K562 (cell line): ENCODE measurements at regions not wholly inside any gene's neighbourhood (a gene's known extent, or its start where the extent isn't known, plus 50 kb on each side); places are given as distances from the start of the nearest gene placed in this dataset.

ENCODE experiments used
- ARID2 ChIP-seq: fragments of 450-650 bp; IDR thresholded peaks from 2 replicates; pipeline ENCODE4 v1.6.1; 2017; ENCODE audit warnings: antibody characterized with exemption, mild to moderate bottlenecking
- CC2D1A ChIP-seq: fragments of 450-650 bp; IDR thresholded peaks from 2 replicates; pipeline ENCODE4 v1.6.1; 2017; ENCODE audit warnings: mild to moderate bottlenecking
- GTF2F1 ChIP-seq: IDR thresholded peaks from 2 replicates; pipeline ENCODE4 v1.6.1; 2011; ENCODE audit warnings: low read depth, low read length, improper control_type of control experiment
- HDAC6 ChIP-seq: IDR thresholded peaks from 2 replicates; pipeline ENCODE4 v1.6.1; 2012; ENCODE audit warnings: low read depth, mild to moderate bottlenecking, control low read depth, inconsistent platforms, low read length, moderate library complexity
- MAFF ChIP-seq: IDR thresholded peaks from 2 replicates; pipeline ENCODE4 v1.6.1; 2012; ENCODE audit warnings: low read length, improper control_type of control experiment
- MYNN ChIP-seq, 2 experiments: sonication (generic); formaldehyde crosslinking in 1 of 2; IDR thresholded peaks; 2 replicates each; pipeline versions ENCODE4 v1.5.0 to v1.6.1; 2016 to 2020; ENCODE audit warnings: antibody characterized with exemption in 1 of 2, missing genetic modification reagents in 1 of 2
- NFE2 ChIP-seq: IDR thresholded peaks from 2 replicates; pipeline ENCODE4 v1.6.1; 2014; ENCODE audit warnings: antibody characterized with exemption, low read depth
- SMAD1 ChIP-seq: fragments of 150-350 bp; IDR thresholded peaks from 2 replicates; pipeline ENCODE4 v1.6.1; 2014; ENCODE audit warnings: low read length, low read depth; ENCODE audit not compliant: partially characterized antibody
- SMC3 ChIP-seq: conservative IDR thresholded peaks from 2 replicates; pipeline ENCODE4 v1.6.1; 2011; ENCODE audit warnings: low read depth, low read length, improper control_type of control experiment; ENCODE audit not compliant: insufficient read depth
- ZBTB17 ChIP-seq: fragments of 450-650 bp; formaldehyde crosslinking; IDR thresholded peaks from 2 replicates; pipeline ENCODE4 v1.4.0; 2020; ENCODE audit warnings: mild to moderate bottlenecking
- ZC3H4 ChIP-seq: sonication (generic); formaldehyde crosslinking; IDR thresholded peaks from 2 replicates; pipeline ENCODE4 v1.9.0; 2021; ENCODE audit warnings: missing genetic modification reagents, borderline replicate concordance
- ZFP1 ChIP-seq: fragments of 450-650 bp; formaldehyde crosslinking; IDR thresholded peaks from 2 replicates; pipeline ENCODE4 v1.4.0; 2020; ENCODE audit warnings: mild to moderate bottlenecking, mixed read lengths
- ZNF408 ChIP-seq: fragments of 250-450 bp; sonication (Bioruptor Pico); IDR thresholded peaks from 2 replicates; pipeline ENCODE4 v1.4.0; 2020; ENCODE audit warnings: low read depth, mild to moderate bottlenecking, moderate library complexity
- ZNF551 ChIP-seq: fragments of 250-450 bp; sonication (Bioruptor Pico); IDR thresholded peaks from 2 replicates; pipeline ENCODE4 v1.5.0; 2021; ENCODE audit warnings: mild to moderate bottlenecking, moderate library complexity
- ZNF764 ChIP-seq: fragments of 250-450 bp; sonication (Bioruptor Pico); IDR thresholded peaks from 2 replicates; pipeline ENCODE4 v1.4.0; 2020; ENCODE audit warnings: low read depth, mild to moderate bottlenecking, moderate library complexity
- ZNF77 ChIP-seq: fragments of 250-450 bp; sonication (Bioruptor Pico); IDR thresholded peaks from 2 replicates; pipeline ENCODE4 v1.5.0; 2020
- TF ChIP-seq, protein P1 (sequence below), 2 experiments: fragments of 250-450 bp in 1 of 2; fragments of 450-650 bp in 1 of 2; sonication (Bioruptor Pico) in 1 of 2; IDR thresholded peaks; 2 replicates each; pipeline versions ENCODE4 v1.6.1 to v1.8.0; 2016 to 2021; ENCODE audit warnings: mild to moderate bottlenecking in 2 of 2, moderate library complexity in 2 of 2, missing compliant biosample characterization in 1 of 2, missing genetic modification characterization in 1 of 2
- TF ChIP-seq, protein P2 (sequence below): fragments of 250-450 bp; sonication (Bioruptor Pico); IDR thresholded peaks from 2 replicates; pipeline ENCODE4 v1.8.0; 2022; ENCODE audit warnings: moderate library complexity, mild to moderate bottlenecking, inconsistent platforms
- TF ChIP-seq, protein P3 (sequence below), 3 experiments: fragments of 200-800 bp in 1 of 3; fragments of 250-450 bp in 1 of 3; fragments of 450-650 bp in 1 of 3; sonication (Bioruptor Pico) in 1 of 3; sonication (Bioruptor generic) in 1 of 3; formaldehyde crosslinking in 1 of 3; IDR thresholded peaks; 2 replicates each; pipeline versions ENCODE4 v1.6.1 to v1.8.0; 2016 to 2022; ENCODE audit warnings: mild to moderate bottlenecking in 2 of 3, missing genetic modification characterization in 2 of 3, missing compliant biosample characterization in 1 of 3, moderate library complexity in 1 of 3
- TF ChIP-seq, protein P4 (sequence below): fragments of 450-650 bp; formaldehyde crosslinking; IDR thresholded peaks from 2 replicates; pipeline ENCODE4 v1.4.0; 2022; ENCODE audit warnings: mild to moderate bottlenecking, moderate library complexity
- TF ChIP-seq, protein P5 (sequence below), 2 experiments: fragments of 450-650 bp; IDR thresholded peaks; 2 replicates each; pipeline ENCODE4 v1.6.1; 2016

DNA sequence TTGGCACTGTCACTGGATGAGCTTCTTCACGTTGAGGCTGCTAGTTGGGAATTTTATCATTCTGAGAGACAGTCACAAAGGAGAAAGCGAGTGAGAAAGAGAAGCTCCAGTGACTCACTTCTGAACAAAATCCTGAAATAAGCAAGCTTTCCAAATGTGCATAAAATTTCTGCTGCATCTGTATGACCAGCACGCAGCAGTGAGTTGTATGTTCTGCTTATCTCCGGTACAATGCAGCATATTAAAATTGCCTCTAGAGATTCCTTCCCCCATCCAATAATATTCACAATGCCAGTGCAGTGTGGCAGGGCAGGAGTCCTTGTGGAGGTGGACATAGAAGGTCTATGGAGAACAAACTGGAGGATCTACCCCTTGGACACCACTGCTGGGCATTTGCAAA, 290.5 kb downstream of the ADGB start (continued):
- TF ChIP-seq ZNF77 (CRISPR knock-in tag) = no peak
- no peak for TF ChIP-seq ZC3H4 (CRISPR knock-in tag)
- TF ChIP-seq ZFP1 = no peak
- no peak for TF ChIP-seq ARID2
- no peak for TF ChIP-seq CC2D1A
- TF ChIP-seq ZNF408 = no peak
- peak; percentile 23; the same call in 1 of the 2 replicates for TF ChIP-seq NFE2
- no peak for TF ChIP-seq ZBTB17 (CRISPR knock-in tag)
- TF ChIP-seq, protein P1, sequence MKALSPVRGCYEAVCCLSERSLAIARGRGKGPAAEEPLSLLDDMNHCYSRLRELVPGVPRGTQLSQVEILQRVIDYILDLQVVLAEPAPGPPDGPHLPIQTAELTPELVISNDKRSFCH (CRISPR knock-in tag; IDR thresholded peaks at IDR 0.05) = no peak
- TF ChIP-seq, protein P1 (tag; IDR thresholded peaks at IDR 0.05) = no peak
- no peak for TF ChIP-seq HDAC6
- TF ChIP-seq SMAD1 = no peak
- TF ChIP-seq, protein P2, sequence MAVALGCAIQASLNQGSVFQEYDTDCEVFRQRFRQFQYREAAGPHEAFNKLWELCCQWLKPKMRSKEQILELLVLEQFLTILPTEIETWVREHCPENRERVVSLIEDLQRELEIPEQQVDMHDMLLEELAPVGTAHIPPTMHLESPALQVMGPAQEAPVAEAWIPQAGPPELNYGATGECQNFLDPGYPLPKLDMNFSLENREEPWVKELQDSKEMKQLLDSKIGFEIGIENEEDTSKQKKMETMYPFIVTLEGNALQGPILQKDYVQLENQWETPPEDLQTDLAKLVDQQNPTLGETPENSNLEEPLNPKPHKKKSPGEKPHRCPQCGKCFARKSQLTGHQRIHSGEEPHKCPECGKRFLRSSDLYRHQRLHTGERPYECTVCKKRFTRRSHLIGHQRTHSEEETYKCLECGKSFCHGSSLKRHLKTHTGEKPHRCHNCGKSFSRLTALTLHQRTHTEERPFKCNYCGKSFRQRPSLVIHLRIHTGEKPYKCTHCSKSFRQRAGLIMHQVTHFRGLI (CRISPR knock-in tag) = peak; percentile 35; the same call in 1 of the 2 replicates
- TF ChIP-seq, protein P3, sequence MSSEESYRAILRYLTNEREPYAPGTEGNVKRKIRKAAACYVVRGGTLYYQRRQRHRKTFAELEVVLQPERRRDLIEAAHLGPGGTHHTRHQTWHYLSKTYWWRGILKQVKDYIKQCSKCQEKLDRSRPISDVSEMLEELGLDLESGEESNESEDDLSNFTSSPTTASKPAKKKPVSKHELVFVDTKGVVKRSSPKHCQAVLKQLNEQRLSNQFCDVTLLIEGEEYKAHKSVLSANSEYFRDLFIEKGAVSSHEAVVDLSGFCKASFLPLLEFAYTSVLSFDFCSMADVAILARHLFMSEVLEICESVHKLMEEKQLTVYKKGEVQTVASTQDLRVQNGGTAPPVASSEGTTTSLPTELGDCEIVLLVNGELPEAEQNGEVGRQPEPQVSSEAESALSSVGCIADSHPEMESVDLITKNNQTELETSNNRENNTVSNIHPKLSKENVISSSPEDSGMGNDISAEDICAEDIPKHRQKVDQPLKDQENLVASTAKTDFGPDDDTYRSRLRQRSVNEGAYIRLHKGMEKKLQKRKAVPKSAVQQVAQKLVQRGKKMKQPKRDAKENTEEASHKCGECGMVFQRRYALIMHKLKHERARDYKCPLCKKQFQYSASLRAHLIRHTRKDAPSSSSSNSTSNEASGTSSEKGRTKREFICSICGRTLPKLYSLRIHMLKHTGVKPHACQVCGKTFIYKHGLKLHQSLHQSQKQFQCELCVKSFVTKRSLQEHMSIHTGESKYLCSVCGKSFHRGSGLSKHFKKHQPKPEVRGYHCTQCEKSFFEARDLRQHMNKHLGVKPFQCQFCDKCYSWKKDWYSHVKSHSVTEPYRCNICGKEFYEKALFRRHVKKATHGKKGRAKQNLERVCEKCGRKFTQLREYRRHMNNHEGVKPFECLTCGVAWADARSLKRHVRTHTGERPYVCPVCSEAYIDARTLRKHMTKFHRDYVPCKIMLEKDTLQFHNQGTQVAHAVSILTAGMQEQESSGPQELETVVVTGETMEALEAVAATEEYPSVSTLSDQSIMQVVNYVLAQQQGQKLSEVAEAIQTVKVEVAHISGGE (CRISPR knock-in tag; IDR thresholded peaks at IDR 0.05) = no peak; a peak in 1 of 6 replicates
- TF ChIP-seq MYNN (IDR thresholded peaks at IDR 0.05) = no peak
- no peak for TF ChIP-seq MYNN (CRISPR knock-in tag; IDR thresholded peaks at IDR 0.05)
- TF ChIP-seq SMC3 = 0 out of 2 replicates have a peak, but pooled peaks have one; percentile 15
- TF ChIP-seq GTF2F1 = no peak
- 0 out of 2 replicates have a peak, but pooled peaks have one; percentile 15 for TF ChIP-seq MAFF
- TF ChIP-seq, protein P4, sequence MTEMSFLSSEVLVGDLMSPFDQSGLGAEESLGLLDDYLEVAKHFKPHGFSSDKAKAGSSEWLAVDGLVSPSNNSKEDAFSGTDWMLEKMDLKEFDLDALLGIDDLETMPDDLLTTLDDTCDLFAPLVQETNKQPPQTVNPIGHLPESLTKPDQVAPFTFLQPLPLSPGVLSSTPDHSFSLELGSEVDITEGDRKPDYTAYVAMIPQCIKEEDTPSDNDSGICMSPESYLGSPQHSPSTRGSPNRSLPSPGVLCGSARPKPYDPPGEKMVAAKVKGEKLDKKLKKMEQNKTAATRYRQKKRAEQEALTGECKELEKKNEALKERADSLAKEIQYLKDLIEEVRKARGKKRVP (CRISPR knock-in tag) = 0 out of 2 replicates have a peak, but pooled peaks have one; percentile 16
- 0 out of 2 replicates have a peak, but pooled peaks have one; percentile 26 for TF ChIP-seq ZNF551 (CRISPR knock-in tag)
- no peak for TF ChIP-seq ZNF764 (CRISPR knock-in tag)
- TF ChIP-seq, protein P5, sequence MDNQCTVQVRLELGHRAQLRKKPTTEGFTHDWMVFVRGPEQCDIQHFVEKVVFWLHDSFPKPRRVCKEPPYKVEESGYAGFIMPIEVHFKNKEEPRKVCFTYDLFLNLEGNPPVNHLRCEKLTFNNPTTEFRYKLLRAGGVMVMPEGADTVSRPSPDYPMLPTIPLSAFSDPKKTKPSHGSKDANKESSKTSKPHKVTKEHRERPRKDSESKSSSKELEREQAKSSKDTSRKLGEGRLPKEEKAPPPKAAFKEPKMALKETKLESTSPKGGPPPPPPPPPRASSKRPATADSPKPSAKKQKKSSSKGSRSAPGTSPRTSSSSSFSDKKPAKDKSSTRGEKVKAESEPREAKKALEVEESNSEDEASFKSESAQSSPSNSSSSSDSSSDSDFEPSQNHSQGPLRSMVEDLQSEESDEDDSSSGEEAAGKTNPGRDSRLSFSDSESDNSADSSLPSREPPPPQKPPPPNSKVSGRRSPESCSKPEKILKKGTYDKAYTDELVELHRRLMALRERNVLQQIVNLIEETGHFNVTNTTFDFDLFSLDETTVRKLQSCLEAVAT (IDR thresholded peaks at IDR 0.05) = peak in 1 of 2 experiments; percentile 25; a peak in 1 of 4 replicates
